ENCODE measurements at regions not wholly inside any gene's neighbourhood (a gene's known extent, or its start where the extent isn't known, plus 50 kb on each side); places are given as distances from the start of the nearest gene placed in this dataset.

DNA sequence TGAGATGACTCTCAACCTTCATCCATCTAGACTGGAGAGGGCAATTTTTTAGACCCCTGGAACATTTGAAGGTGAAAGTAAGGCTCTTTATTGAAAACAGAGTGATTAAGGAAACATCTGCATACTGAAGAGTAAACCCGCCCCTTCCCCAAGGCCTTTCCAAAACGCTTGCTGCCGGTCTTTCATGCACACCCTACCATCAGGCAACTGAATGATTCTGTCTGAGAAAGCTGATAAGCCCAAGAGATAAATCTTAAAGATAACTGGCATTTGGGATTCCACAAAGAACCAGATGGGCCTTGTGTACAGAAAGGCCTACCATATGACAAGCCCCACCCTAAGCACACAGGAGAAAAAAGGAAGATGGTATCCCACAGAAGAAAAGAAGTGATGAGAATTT, 54.4 kb upstream of the PIK3R1 start:
- no peak for DNase-seq

DNA sequence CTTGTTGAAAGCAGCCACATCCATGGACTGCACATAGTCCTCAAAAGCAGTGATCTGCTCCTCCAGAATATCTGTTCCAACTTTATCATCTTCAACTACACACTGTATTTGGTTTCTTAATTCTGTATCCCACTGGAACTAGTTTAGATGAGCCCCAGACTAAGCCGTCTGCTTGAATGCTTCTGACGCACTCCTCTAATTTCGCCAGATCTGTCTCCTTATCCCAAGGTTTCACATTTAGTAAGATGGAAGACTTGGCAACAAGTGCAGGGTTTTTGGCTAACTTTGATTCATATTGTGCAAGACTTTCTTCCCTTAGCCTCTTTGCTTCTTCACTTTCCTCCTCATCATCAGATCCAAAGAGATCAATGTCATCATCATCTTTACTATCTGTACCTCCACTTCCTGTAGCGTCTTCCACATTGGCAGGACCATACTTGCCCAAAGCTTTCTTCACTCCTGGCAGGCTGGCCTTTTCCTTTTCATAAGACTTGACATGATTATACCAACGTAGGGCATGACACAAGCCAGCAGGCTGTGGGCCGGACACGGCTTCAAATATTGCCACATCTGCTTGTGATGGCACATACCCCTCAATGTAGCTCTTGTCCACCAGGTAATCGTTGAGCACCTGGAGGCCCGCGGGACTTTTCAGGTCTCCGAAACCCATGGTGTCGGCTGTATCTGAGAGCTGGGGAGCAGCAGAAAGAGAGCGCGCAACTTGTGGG, 56.2 kb upstream of the PIK3R1 start:
- DNase-seq, result no peak

DNA sequence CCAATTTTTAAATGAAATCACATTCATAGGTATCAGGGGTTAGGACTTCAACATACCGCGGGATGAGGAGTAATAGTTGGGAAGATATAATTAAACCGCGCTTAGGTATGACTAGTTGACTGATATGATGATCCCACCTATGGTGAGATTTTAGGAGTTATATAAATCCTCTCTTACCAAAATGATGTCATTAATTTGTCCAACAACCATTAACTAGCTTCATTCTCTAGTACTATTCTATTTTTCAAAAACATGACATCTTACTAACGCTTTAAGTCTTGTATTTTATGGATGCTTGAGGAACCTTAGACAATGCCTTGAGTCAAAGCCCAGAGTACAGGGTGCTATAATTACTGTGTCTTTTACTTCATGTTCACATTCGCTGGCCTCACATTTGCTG, 59.6 kb upstream of the PIK3R1 start:
- DNase-seq, result no peak

DNA sequence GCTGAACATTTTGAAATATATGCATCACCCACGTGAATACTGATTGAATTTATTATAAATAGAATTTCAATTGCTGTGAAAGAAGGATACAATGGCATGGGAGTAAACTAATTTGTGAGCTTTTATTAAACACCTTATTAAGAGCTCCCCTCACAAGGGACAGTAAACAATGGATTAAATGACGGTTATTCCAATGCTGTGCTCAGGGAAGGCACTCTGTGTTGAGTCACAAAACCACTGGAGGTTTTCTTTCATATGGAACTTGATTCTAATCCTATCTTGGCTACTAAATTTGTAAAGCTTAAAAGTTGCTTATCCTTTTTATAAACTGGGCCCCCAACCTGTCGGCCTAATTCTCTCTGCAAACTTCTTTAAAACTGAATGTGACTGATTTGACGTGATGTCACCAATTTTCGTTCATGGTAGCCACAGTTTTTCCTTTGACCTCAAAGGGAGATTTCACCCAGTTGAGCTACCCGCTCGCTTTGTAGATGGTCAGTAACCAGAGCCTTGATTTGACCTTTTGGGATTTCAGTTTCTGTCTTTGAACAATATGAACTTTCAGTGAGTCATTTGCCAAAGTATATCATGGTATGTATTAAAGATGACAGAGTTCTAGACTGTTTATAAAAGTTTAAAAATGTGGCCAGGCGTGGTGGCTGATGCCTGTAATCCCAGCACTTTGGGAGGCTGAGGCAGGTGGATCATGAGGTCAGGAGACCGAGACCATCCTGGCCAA, 61.3 kb upstream of the PIK3R1 start:
- no peak for DNase-seq

DNA sequence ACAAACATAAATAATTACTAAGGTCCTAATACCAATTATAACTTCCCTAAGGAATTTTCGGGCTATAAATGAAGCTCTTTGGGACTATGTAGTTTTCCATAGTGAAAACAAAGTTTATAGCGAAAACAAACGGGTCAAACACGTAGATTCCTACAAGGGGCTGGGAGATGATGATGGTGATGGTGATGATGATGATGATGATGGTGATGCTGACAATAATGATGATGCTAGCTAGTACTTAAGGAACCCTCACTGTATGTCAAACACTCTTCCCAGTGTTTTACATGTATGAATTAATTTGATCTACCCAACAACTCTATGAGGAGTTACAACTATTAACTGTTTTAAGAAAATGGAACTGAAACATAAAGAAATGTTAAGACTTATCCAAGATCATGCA, 63.7 kb upstream of the PIK3R1 start:
- no peak for DNase-seq

DNA sequence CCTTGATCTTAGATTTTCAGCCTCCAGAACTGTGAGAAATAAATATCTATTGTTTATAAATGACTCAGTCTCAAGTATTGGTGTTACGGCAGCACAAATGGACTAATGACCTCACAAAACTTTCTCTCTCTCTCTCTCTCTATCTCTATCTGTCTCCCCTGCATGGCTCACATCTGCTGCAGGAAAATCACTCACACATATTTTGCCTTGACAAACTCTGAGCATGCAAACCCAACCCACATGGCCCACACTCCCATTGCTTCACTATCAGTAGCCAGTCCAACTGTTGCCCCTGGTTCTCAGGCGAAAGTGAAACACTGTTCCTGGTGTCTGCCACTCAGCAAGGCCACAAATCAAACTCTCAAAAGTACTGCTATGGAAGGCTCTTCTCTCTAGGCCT, 66.4 kb upstream of the PIK3R1 start:
- DNase-seq, result no peak

DNA sequence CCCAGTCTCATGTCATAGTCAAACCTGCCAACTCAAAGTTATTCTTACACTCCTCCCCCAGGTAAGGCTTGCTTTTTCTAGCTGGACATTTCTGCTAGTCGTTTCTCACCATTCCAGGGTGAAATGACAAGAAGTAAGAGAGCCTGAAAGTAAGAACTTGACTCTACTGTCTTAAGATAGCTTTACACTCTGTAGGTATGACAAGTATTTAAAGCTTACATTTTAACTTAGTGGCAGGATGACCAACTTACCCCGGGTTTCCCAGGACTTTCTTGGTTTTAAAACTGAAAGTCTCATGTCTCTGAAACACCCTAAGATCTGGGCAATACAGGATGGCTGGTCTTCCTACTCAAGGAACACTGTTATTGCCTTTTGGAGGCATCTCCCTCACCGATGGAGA, 67.5 kb upstream of the PIK3R1 start:
- no peak for DNase-seq

DNA sequence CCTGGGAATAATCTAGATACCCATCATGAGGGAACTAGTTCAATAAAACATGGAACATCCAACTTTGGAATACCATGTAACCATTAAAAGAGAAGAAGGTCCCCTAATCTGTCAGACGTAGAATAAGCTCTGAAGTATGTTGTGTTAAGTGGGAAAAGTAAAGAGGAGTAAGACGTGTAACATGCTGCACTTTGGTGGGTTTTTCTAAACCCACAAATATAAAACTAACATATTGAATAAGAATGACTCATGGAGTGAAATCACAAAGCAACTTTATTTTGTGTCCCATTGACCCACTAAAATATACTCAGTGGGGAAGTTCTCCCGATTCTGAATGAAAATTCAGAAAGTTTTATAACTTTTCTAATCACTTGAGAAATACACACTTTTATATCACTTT, 67.9 kb upstream of the PIK3R1 start:
- DNase-seq, result no peak

DNA sequence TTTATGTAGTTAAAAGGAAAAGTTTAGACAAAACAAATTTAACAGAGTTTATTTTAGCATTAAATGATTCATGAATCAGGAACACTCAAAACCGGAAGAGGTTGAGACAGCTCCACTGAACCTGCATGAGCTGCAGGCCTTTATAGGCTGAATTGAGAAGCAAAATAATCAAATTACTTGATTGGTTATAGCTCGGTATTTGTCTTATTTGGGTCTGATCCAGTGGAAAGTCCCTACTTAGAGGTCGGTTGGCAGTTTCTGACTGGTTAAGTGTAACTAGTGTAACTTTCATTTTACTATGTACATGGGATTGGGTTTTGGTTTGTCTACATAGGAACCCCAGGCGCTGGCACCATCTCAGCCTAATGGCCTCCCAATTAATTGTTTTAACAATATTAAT, 74.1 kb upstream of the PIK3R1 start:
- DNase-seq, result no peak

DNA sequence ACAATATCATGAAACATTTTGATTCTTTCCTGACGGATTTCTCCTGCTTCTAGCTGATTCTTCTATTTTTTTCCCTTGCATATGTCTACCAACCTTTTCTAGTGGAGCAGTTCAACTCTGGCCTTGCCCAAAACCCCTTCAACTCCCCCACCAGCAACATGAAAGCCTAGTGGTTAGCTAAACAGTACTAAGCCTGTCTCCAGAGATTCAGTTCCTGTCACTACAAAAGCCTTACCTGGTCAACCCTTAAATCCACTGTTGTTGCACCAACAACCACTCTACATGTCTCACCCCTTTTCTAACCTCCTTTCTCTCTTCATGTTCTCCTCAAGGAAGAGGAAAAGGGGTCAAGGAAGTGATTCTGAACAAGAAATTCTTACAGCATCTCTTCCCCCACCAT, 74.8 kb upstream of the PIK3R1 start:
- DNase-seq, result no peak

DNA sequence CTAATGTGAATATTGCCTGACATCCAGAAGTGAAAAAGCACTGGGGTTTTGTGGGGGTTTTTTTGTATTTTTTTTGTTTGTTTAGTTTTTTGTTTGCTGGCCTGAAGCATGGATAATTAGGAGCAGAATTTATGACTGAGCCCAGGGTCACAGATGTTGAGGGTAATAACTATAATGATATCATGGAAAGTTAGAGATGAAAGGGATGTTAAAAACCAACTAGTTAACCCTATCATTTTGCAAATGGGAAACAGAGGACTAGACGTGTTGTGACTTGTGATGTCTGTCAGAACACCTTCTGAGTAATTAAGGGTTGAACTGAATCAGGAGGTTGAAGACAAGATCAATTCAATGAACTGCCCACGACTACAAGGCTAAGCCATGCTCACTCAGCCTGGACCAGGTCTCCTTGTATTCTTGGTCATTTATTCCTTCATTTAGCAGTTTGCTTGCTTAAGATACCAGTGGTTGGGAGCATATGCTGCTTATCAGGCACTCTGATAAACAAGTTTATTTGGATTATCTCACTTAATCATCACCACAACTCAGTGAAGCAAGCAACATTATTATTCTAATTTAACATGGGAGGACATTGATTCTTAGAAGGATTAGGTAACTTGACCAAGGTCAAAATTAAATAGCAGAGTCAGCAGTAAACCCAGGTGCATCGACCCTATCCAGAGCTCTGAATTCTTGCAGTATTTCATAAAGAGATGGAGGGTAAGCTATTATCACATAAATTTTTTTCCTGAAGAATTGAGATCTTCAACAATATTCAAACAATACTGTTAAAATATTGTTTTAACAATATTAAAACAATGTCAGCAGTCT, 75.7 kb upstream of the PIK3R1 start:
- DNase-seq, result no peak

DNA sequence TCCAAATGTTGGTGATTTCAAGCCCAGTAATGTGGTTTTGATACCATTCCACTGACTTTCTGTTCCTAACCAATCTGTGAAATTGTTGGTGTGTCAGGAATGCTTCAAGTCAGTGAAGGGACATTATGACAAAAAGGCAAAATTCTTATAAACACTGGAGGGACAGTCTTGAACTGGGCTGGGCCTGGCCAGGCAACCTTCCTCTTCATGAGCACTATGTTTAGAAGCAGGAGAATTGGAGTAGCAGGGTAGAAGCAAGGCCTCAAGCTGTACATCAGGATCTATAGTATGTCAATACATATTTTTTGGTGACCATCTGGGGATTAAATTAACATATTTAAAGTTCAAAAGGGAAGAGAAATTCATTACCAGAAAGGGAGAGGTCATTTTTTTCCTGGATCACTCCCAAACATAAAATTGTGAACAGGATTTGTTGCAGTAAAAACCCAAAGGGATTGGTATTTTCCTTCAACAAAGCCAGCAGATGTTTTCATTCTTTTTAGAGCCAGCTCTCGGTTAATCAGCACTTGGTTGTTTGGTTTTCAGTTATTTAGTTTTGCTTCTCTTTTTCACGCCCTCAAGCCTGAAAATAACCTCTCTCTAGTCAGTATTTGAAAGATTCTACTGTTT, 77.9 kb upstream of the PIK3R1 start:
- no peak for DNase-seq

DNA sequence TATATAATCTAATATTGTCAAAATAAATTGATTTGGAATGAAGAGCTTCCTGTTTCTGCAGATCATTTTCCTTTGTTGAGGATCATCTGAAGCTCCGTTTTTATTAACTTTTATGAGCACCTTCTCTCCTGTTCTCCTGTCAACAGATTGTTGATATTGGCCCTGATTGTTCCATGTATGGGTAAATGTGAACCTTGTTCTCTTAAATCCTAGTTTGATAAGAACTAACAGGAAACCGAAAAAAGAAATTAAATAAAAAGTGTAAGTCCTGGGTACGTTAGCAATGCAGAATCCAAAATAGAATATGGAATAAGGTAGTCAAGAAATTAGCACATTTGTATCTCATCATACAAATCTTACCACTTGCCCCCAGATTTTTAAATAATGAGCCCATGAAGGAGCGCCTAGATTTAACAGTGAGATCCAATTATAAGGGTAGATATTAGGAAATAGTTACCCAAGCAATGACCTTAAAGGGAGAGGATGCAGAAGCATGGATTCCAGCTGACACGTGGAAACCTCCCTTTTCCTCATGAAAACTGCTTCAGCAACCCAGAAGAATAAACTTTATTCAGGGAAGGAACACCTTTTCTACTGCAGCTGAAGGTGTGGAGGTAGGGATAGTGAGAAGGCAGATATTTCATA, 80.8 kb upstream of the PIK3R1 start:
- no peak for DNase-seq

DNA sequence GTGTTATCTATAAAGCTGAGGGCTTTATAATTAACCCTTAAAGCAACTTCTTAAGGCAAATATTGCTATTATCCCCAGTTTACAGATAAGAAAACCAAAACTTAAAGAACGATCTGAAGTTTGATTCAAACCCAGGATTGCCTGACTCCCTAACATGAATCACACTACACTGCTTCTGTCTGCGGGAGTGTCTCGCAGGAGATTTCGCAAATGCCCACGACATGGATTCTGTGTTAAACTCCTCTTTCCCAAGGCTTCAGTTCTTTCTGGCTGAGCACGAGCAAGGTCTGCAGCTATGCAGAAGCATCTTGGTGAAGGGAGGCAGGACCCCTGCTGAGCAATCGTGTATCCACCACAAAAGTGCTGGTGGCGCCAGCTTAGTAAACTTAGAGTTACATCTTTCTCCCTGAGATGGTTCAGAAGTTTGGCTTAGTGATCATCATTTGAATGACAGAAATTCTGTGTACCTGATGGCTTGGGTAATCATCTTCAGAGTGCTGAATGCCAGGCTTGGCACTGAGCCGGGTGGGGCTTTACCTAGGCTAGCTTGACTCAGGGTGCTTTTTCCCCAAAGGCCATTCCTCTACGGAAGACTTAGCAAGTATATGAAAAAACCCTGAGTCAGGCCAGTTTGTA, 81.4 kb upstream of the PIK3R1 start:
- no peak for DNase-seq

DNA sequence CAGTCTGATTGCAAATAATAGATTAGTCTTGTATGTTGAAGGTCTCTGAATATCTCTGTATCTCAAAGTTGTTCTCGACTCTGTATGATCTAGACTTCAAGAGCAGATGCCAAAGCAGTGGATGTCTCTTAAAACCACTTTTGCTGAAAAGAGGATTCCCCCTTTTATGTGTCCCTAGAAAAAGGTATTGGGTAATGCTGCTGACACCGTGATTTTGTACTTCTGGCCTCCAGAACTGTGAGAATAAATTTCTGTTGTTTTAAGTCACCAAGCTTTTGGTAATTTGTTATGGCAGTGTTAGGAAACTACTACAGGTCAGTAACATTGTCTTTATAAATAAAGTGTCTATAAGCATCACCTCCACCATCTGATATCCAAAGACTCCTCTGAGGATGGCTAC, 85.3 kb upstream of the PIK3R1 start:
- no peak for DNase-seq

DNA sequence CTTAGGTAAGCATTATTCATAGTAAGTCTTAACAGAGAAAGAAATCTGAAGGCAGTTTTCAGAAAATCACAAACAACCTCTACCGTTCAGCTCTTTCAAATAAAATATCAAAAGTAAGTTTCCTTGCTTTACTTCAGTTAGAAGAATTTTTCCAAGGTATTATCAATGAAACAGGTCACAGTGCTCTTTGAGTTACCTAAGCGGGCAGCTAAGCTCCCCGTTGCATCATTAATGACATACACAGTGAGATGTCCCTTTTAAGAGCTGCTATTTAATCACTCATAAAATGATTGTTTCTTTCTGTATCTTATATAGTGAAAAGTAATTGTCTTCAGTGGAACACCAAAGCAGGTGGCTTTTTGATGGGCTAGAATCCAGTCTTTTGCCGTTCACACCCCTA, 86.2 kb upstream of the PIK3R1 start:
- DNase-seq, result no peak

DNA sequence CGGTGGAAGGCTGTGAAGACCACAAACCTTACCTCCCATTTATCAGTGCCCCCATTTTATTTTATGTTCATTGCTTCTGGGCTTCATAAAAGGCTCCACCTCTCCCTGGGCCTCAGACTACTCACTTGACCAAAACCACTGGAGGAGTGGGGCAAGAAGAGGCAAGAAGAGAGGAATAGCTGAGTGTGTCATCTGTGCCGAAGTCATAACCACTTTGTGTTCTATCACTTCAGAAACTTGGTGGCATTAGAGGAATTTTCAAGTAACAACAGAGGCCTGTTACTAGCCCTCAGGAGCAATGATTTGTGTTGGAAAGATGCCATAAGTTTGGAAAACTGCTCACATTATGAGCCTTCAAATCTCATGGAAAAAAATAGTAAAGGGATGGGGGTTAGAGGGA, 88.7 kb upstream of the PIK3R1 start:
- DNase-seq, result no peak

DNA sequence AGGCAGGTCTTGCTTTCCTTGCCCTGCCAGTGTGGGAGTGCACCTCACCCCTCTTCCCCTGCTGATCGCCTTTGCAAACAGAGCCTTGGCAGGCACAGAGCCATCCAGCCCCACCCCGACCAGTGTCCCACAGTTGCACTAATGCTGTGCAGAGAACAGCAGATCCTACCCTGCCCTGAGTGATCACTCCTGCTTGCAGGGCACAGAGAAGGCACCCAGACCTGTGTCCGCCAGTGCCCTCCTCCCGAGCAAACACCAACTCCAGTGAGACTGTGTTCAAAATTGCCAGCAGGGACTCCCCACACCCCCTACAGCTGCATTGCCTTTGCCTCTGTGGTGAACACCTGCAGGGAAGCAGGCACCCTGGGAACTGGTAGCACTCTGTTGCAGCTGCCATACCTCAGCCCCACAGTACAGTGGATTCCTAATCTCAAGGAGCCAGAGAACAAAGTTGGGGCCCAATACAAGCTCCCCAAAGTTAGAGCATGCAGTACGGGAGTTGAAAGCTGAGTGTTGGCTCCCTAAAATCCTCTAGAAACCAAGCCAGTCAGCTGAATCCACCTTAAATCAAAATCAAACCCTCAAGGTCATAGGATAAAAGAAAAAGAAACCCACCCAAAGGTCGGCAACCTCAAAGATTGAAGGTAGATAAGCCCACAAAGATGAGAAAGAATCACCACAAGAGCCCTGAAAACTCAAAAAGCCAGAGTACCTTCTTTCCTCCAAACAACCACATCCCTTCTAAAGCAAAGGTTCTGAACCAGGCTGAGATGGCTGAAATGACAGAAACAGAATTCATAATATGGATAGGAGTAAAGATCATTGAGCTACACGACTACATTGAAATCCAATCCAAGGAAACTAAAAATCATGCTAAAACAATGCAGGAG, 92.9 kb upstream of the PIK3R1 start:
- DNase-seq, result no peak

DNA sequence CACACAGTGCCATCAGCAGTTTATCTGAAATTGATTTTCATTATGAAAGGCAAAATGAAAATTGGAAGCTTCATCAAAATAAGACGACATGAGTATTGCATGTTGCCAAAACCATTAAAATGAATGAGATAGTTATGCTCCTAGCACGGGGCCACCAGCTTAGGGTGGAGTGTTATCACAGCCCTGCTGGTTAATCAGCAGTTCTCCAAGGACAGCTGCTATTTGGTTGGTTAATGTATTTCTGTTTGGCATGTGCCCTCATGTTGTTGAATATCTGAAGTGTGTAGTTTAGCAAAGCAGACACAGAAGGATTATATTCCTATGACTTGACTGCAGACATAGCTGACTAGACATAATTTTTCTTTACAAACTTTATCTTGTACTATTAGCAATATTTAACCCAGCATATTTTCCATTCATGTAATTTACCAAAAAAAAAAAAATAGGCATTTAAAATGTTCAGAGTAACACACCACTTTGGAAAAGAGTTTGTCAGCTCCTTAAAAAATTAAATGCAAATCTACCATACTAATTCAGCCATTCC, 98.6 kb upstream of the PIK3R1 start:
- no peak for DNase-seq

DNA sequence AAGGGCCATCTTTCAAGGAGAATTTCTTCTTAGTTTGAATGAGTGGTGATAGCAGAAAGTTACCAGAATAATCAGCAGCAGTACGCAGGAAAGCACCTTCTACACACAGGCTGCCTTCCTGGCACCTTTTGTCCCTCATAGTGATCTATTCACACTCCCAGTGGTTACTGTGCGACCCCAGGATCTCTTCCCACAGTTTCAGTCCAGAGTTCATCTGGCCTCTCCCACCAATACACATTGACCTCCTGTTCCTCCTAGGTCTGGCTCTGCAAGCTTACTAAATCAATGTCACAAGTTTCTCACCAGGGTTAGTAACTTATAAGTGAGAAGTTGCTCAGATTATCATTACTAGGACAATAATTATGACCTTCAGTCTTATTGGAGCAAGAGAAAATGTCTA, 99.1 kb upstream of the PIK3R1 start:
- DNase-seq, result no peak

DNA sequence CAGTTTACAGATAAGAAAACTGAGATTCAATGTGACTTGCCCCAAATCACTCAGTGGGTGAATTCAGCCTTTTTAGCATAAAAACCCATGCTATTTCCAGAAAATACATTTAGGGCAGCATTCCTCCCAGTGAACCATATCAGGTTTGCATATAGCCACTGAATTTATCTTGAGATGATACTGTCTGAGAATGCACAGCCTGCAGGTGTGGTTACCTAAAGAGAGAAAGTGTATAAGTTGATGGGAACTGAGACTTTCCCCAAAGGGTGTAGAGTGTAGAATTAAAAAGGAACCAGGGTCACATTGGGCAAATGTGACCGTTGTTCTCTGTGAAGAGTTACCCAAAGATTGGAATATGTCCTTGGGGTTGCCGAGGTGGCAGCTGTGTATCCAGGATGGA, 100.0 kb upstream of the PIK3R1 start:
- DNase-seq, result no peak
